ENCODE measurements at regions not wholly inside any gene's neighbourhood (a gene's known extent, or its start where the extent isn't known, plus 50 kb on each side); places are given as distances from the start of the nearest gene placed in this dataset.

DNA sequence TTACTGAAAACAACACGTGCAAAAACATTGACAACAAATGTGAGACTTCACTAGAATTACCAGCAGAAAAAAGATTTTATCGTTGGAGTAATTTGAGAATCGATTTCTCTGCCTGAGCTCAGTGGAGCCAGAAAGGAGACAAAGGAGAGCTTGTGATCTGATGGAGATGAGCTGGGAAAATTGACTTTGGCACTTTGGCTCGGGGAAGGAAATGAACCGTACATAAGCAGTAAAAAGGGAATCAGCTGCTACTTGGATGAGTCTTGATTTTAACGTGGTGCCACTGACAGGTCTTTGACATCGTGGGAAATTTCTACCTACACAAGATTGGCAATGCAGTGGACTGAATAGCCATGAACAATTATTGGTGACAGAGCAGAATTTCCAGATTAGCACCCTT lies 244.7 kb upstream of the RPS23 start:
- TF ChIP-seq, protein P1, sequence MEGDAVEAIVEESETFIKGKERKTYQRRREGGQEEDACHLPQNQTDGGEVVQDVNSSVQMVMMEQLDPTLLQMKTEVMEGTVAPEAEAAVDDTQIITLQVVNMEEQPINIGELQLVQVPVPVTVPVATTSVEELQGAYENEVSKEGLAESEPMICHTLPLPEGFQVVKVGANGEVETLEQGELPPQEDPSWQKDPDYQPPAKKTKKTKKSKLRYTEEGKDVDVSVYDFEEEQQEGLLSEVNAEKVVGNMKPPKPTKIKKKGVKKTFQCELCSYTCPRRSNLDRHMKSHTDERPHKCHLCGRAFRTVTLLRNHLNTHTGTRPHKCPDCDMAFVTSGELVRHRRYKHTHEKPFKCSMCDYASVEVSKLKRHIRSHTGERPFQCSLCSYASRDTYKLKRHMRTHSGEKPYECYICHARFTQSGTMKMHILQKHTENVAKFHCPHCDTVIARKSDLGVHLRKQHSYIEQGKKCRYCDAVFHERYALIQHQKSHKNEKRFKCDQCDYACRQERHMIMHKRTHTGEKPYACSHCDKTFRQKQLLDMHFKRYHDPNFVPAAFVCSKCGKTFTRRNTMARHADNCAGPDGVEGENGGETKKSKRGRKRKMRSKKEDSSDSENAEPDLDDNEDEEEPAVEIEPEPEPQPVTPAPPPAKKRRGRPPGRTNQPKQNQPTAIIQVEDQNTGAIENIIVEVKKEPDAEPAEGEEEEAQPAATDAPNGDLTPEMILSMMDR (IDR thresholded peaks at IDR 0.05 in 2 of 3, conservative IDR thresholded peaks at IDR 0.05 in 1 of 3; ENCODE audit: borderline replicate concordance in 1 of 3, insufficient read depth in 1 of 3, low read depth in 2 of 3, low read length in 2 of 3), result no peak
- TF ChIP-seq, protein P2, sequence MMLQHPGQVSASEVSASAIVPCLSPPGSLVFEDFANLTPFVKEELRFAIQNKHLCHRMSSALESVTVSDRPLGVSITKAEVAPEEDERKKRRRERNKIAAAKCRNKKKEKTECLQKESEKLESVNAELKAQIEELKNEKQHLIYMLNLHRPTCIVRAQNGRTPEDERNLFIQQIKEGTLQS (IDR thresholded peaks at IDR 0.05), result no peak
- TF ChIP-seq POLR2A (IDR thresholded peaks at IDR 0.05; ENCODE audit: borderline replicate concordance, extremely low read depth, insufficient read depth, insufficient read length) (no peak), POLR2AphosphoS5 (IDR thresholded peaks at IDR 0.05; ENCODE audit: low read depth, low read length) (no peak), ELF1 (IDR thresholded peaks at IDR 0.05; ENCODE audit: borderline replicate concordance, low read depth) (no peak), TCF7L2 (IDR thresholded peaks at IDR 0.05; ENCODE audit: borderline replicate concordance, extremely low read depth, insufficient read depth, insufficient read length) (no peak), EZH2 (IDR thresholded peaks at IDR 0.05) (no peak)
- TF ChIP-seq, protein P3, sequence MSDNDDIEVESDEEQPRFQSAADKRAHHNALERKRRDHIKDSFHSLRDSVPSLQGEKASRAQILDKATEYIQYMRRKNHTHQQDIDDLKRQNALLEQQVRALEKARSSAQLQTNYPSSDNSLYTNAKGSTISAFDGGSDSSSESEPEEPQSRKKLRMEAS (IDR thresholded peaks at IDR 0.05), result no peak
- TF ChIP-seq, protein P4, sequence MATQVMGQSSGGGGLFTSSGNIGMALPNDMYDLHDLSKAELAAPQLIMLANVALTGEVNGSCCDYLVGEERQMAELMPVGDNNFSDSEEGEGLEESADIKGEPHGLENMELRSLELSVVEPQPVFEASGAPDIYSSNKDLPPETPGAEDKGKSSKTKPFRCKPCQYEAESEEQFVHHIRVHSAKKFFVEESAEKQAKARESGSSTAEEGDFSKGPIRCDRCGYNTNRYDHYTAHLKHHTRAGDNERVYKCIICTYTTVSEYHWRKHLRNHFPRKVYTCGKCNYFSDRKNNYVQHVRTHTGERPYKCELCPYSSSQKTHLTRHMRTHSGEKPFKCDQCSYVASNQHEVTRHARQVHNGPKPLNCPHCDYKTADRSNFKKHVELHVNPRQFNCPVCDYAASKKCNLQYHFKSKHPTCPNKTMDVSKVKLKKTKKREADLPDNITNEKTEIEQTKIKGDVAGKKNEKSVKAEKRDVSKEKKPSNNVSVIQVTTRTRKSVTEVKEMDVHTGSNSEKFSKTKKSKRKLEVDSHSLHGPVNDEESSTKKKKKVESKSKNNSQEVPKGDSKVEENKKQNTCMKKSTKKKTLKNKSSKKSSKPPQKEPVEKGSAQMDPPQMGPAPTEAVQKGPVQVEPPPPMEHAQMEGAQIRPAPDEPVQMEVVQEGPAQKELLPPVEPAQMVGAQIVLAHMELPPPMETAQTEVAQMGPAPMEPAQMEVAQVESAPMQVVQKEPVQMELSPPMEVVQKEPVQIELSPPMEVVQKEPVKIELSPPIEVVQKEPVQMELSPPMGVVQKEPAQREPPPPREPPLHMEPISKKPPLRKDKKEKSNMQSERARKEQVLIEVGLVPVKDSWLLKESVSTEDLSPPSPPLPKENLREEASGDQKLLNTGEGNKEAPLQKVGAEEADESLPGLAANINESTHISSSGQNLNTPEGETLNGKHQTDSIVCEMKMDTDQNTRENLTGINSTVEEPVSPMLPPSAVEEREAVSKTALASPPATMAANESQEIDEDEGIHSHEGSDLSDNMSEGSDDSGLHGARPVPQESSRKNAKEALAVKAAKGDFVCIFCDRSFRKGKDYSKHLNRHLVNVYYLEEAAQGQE (IDR thresholded peaks at IDR 0.05; ENCODE audit: low read depth), result no peak
